AG09319 (cell line): ENCODE measurements at regions not wholly inside any gene's neighbourhood (a gene's known extent, or its start where the extent isn't known, plus 50 kb on each side); places are given as distances from the start of the nearest gene placed in this dataset.

Experiments
- DNase-seq: peaks from one replicate; pipeline ENCODE4 v3.0.0-alpha.2; 2010; ENCODE audit warnings: low read depth; ENCODE audit errors: extremely low read depth
- CTCF ChIP-seq: IDR thresholded peaks from 2 replicates; pipeline ENCODE4 v1.5.1; 2011; ENCODE audit warnings: low read depth, mild to moderate bottlenecking, inconsistent platforms, low read length, moderate library complexity

GRCh38 chr9:2970864-2971263, 127.0 kb upstream of the PUM3 start:
- no peak for DNase-seq
- TF ChIP-seq CTCF: no peak

DNA sequence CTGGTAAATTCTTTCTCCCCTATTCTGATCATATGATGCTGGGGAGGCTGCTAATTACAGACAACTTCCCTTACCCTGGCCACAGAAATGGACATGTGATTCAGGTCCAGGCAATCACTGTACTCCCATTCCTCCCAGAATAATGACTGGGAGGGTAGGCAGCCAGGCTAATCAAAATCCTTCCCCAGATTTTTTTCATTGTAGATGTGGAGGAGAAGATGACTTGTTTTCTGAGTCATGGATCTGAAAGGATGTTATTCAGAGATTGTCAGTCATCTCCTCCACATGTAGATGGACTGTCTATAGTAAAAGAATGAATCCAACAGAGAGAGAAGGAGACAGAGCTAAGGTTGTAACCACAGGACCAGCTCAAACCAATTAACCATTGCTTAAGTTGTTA, 123.9 kb upstream of the PUM3 start:
- TF ChIP-seq CTCF: no peak
- no peak for DNase-seq

DNA sequence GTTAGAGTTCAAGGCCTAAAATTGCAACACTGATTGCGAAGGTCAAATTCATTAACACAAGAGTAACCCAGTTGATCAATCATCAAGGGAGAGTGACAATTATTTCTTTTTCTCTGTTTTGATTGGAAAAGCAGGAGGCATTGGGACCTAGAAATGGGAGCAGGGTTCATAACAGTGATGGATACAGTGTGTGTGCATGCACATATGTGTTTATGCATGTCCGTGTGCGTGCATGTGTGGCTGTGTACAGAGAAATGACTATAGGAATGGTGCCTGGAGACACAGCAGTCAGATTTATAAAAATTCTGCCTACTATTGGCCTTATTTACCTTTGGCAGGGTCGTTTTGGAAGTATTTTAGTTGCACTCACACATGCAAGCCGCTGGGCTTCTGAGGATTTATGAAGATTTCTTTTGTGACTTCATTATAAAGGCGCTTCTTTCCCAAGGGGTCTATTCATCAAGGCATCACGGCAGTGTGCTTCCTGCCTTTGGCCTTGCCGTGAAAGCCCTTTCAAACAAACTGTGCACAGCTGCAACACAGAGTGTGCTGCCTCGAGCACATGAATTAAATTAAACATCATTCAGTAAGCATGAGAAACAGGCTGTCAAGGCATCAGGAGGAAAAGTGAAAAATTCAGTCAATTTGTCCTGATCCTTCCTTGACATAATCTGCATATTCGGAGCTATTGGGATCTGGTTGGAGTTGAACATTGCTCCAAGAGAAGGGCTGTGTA, 122.8 kb upstream of the PUM3 start:
- DNase-seq: no peak
- no peak for TF ChIP-seq CTCF

DNA sequence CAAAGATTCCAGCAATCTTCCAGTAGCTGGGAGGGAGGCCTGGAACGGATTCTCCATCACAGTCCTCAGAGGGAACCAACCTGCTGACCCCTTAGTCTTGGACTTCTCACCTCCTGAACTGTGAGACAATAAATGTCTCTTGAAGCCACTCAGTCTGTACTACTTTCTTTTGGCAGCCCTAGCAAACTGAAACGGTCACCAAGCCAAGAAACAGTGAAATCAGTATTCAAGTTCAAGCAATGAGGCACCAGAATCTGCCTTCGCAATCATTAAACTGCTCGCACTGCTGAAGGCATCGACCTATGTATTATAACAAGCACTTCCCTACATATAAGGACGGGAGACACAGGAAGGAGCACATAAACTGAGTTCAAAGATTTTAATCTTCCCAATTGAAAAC, 120.6 kb upstream of the PUM3 start:
- no peak for TF ChIP-seq CTCF
- no peak for DNase-seq

- no peak for DNase-seq
- no peak for TF ChIP-seq CTCF
These were observed 119.4 kb upstream of the PUM3 start for GRCh38 chr9:2963307-2963706.

GRCh38 chr9:2962471-2963172, 118.7 kb upstream of the PUM3 start:
- DNase-seq: no peak
- no peak for TF ChIP-seq CTCF

DNA sequence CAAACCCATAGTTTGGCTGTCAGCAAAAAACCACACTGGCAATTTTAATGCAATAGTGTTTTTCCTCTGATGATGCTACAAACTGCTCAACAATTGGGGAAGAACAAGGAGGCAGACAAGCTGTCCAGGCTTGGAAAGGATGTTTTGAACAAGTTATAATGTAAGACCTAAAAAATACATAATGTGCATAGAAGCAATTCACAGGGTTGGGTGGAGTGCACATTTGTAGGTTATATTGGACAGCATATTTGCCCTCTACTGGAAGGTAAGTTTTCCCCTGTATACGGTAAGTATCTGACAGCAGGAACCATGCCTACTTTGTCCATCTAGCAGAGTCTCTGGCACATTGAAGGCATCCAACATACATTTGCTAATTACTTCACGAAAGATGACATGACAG, 114.3 kb upstream of the PUM3 start:
- DNase-seq: no peak
- no peak for TF ChIP-seq CTCF
